ENCODE measurements at regions not wholly inside any gene's neighbourhood (a gene's known extent, or its start where the extent isn't known, plus 50 kb on each side); places are given as distances from the start of the nearest gene placed in this dataset.

DNA sequence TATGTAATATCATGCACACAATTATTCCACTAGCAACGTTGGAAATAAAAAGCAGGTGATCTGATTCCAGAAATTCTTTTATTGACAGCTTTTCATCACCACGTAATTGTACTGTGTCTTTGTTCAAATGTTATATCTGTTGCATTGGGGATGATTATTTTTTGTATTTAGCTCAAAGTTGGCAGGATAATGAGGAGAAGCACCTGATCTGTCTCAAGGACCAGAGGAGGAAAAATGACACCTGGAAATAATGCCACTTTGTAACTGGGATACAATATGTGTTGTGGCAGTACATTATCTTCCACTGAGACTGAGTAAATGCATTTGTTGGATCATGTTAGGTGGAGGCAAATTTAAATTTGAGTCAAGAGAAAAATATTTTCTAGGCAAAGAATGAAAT, 1298.8 kb upstream of the CDH6 start:
- WGBS, 2 experiments (ENCODE audit: extremely low coverage in 1 of 2, insufficient coverage in 1 of 2, insufficient read length in 1 of 2, insufficient replicate concordance in 2 of 2, low coverage in 1 of 2, low lambda C conversion rate in 2 of 2, missing lambda C conversion rate in 1 of 2) = 91% methylated on average over 2 of the region's 2 CpGs; no CpG with 5 or more reads in 1 of the 2 experiments
- Histone ChIP-seq H3K79me2 (ENCODE audit: control insufficient read depth in 1 of 2, insufficient read depth in 2 of 2, low read length in 2 of 2) (no peaks in the 10 kb centered on the region), H3K79me1 (ENCODE audit: low read depth, low read length) (no peaks in the 10 kb centered on the region), H3K14ac (ENCODE audit: insufficient read length) (no peak overlapping the region), H2AFZ (ENCODE audit: low read length) (no peak overlapping the region), H3K23me2 (ENCODE audit: low read depth, low read length) (no peaks in the 10 kb centered on the region), H3K36me3 (ENCODE audit: control insufficient read depth in 2 of 4, insufficient read depth in 4 of 4, low read length in 3 of 4) (no peaks in the 10 kb centered on the region), H4K91ac (replicated peaks; ENCODE audit: insufficient read length, low read length) (no peak overlapping the region), H3K27ac (ENCODE audit: low read depth, low read length) (no peak overlapping the region), H3K4me1 (replicated peaks in 1 of 4; ENCODE audit: control insufficient read depth in 3 of 4, insufficient read depth in 4 of 4, low read length in 3 of 4) (no peaks in the 10 kb centered on the region; a peak in 1 of 7 replicates), H4K8ac (ENCODE audit: extremely low read depth, insufficient read depth, low read length) (no peak overlapping the region), H3K9me3 (ENCODE audit: insufficient read depth in 2 of 2, low read depth in 1 of 2, low read length in 1 of 2) (no peaks in the 10 kb centered on the region), H4K5ac (ENCODE audit: insufficient read length, low read depth, low read length) (no peak overlapping the region), H3K4me3 (ENCODE audit: extremely low read depth in 1 of 4, insufficient read depth in 2 of 4, low read depth in 3 of 4, low read length in 4 of 4) (no peak overlapping the region), H2AK5ac (ENCODE audit: low read depth, low read length) (no peak overlapping the region), H4K20me1 (replicated peaks in 1 of 2; ENCODE audit: control insufficient read depth in 1 of 2, insufficient read depth in 2 of 2, low read length in 2 of 2) (no peaks in the 10 kb centered on the region), H3K4me2 (ENCODE audit: insufficient read depth in 1 of 2, low read depth in 2 of 2, low read length in 2 of 2) (no peak overlapping the region), H2BK5ac (ENCODE audit: low read depth, low read length) (no peak overlapping the region), H2BK15ac (ENCODE audit: low read length) (no peak overlapping the region), H3K23ac (ENCODE audit: insufficient read length) (no peak overlapping the region), H2BK20ac (ENCODE audit: low read length) (no peak overlapping the region), H3K4ac (replicated peaks; ENCODE audit: insufficient read length, low read depth, low read length) (no peak overlapping the region), H3K27me3 (replicated peaks in 1 of 4; ENCODE audit: control insufficient read depth in 3 of 4, extremely low read depth in 1 of 4, insufficient read depth in 3 of 4, low read length in 3 of 4) (no peaks in the 10 kb centered on the region), H3K56ac (replicated peaks; ENCODE audit: insufficient read length, low read depth, low read length) (no peak overlapping the region), H3K18ac (ENCODE audit: extremely low read depth, low read length) (no peak overlapping the region), H2BK12ac (ENCODE audit: low read depth, low read length) (no peak overlapping the region), H3K9ac (replicated peaks in 1 of 4; ENCODE audit: extremely low read depth in 1 of 4, low read depth in 3 of 4, low read length in 3 of 4) (no peak overlapping the region), H2BK120ac (replicated peaks; ENCODE audit: low read depth, low read length) (no peak overlapping the region)
- ChIA-PET CTCF (ENCODE audit: partially characterized antibody) (no interaction called here), POLR2A (ENCODE audit: partially characterized antibody) (no interaction called here)
- no peak for DNase-seq (ENCODE audit: low read depth in 1 of 2, low spot score in 2 of 2)
- no peak for FAIRE-seq
- TF ChIP-seq CREB1 (IDR thresholded peaks at IDR 0.05) (no peak), CBX5 (IDR thresholded peaks at IDR 0.05; ENCODE audit: low read depth, low read length) (no peak), POLR2AphosphoS5 (IDR thresholded peaks at IDR 0.05; ENCODE audit: low read depth, low read length) (no peak), PHF8 (conservative IDR thresholded peaks at IDR 0.05; ENCODE audit: low read depth, low read length) (no peak), RAD21 (IDR thresholded peaks at IDR 0.05 in 1 of 2, conservative IDR thresholded peaks at IDR 0.05 in 1 of 2; ENCODE audit: low read depth in 2 of 2, low read length in 2 of 2) (no peak), GABPA (IDR thresholded peaks at IDR 0.05; ENCODE audit: borderline replicate concordance, insufficient read depth, low read length) (no peak), POU5F1 (IDR thresholded peaks at IDR 0.05; ENCODE audit: low read depth, low read length) (no peak), KDM4A (IDR thresholded peaks at IDR 0.05; ENCODE audit: low read depth, low read length, severe bottlenecking) (no peak), BACH1 (IDR thresholded peaks at IDR 0.05; ENCODE audit: low read length) (no peak), KDM1A (IDR thresholded peaks at IDR 0.05; ENCODE audit: borderline replicate concordance, low read length) (no peak), ZNF274 (IDR thresholded peaks at IDR 0.05; ENCODE audit: borderline replicate concordance, extremely low read depth, low read length) (no peak), CTBP2 (IDR thresholded peaks at IDR 0.05; ENCODE audit: borderline replicate concordance, insufficient read depth, insufficient read length, low read length) (no peak), SP4 (IDR thresholded peaks at IDR 0.05; ENCODE audit: low read length) (no peak)
- TF ChIP-seq, protein P1, sequence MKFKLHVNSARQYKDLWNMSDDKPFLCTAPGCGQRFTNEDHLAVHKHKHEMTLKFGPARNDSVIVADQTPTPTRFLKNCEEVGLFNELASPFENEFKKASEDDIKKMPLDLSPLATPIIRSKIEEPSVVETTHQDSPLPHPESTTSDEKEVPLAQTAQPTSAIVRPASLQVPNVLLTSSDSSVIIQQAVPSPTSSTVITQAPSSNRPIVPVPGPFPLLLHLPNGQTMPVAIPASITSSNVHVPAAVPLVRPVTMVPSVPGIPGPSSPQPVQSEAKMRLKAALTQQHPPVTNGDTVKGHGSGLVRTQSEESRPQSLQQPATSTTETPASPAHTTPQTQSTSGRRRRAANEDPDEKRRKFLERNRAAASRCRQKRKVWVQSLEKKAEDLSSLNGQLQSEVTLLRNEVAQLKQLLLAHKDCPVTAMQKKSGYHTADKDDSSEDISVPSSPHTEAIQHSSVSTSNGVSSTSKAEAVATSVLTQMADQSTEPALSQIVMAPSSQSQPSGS (IDR thresholded peaks at IDR 0.05; ENCODE audit: low read length) = no peak

Measured in H1 (cell line).